GM23338 (cell line): ENCODE measurements at regions not wholly inside any gene's neighbourhood (a gene's known extent, or its start where the extent isn't known, plus 50 kb on each side); places are given as distances from the start of the nearest gene placed in this dataset.

Experiments
- ATAC-seq: fragments of 200-7000 bp; cut with Tn5 transposase; 3 replicates; pipeline ENCODE4 v1.9.1; 2020
- DNase-seq: peaks from one replicate; pipeline ENCODE4 v3.0.0-alpha.2; 2015; ENCODE audit warnings: low spot score
- H2AFZ ChIP-seq: fragments of 200-600 bp; sonication (generic); 2 replicates; pipeline ENCODE4 v1.8.0; 2016; ENCODE audit warnings: antibody characterized with exemption, mild to moderate bottlenecking, moderate library complexity
- H3F3A ChIP-seq: fragments of 200-600 bp; sonication (generic); replicated peaks from 2 replicates; pipeline ENCODE4 v1.8.0; 2017; ENCODE audit warnings: antibody characterized with exemption, mixed run types, low read depth
- H3K27ac ChIP-seq: fragments of 200-600 bp; sonication (generic); 2 replicates; pipeline ENCODE4 v1.6.1; 2016; ENCODE audit warnings: low read depth
- H3K27me3 ChIP-seq: fragments of 200-600 bp; sonication (generic); 2 replicates; pipeline ENCODE4 v1.8.0; 2016; ENCODE audit warnings: mild to moderate bottlenecking, mixed run types, moderate library complexity; ENCODE audit not compliant: insufficient read depth
- H3K36me3 ChIP-seq: fragments of 200-600 bp; sonication (generic); 2 replicates; pipeline ENCODE4 v1.8.0; 2016; ENCODE audit warnings: mild to moderate bottlenecking; ENCODE audit not compliant: insufficient read depth
- H3K4me1 ChIP-seq: fragments of 200-600 bp; sonication (generic); 2 replicates; pipeline ENCODE4 v1.8.0; 2016; ENCODE audit warnings: mild to moderate bottlenecking, moderate library complexity; ENCODE audit not compliant: insufficient read depth
- H3K4me2 ChIP-seq: fragments of 200-600 bp; sonication (generic); 2 replicates; pipeline ENCODE4 v1.7.1; 2017; ENCODE audit warnings: mixed run types
- H3K4me3 ChIP-seq: fragments of 200-600 bp; sonication (generic); 2 replicates; pipeline ENCODE4 v1.6.1; 2016; ENCODE audit warnings: mixed run types
- H3K79me2 ChIP-seq: fragments of 200-600 bp; sonication (generic); replicated peaks from 2 replicates; pipeline ENCODE4 v1.8.0; 2017; ENCODE audit warnings: mild to moderate bottlenecking; ENCODE audit not compliant: insufficient read depth
- H3K9me2 ChIP-seq: fragments of 200-600 bp; sonication (generic); 2 replicates; pipeline ENCODE4 v1.8.0; 2017; ENCODE audit not compliant: insufficient read depth
- H4K20me1 ChIP-seq: fragments of 200-600 bp; sonication (generic); replicated peaks from 2 replicates; pipeline ENCODE4 v1.8.0; 2017; ENCODE audit warnings: mild to moderate bottlenecking; ENCODE audit not compliant: insufficient read depth
- H3K27ac Mint-ChIP-seq: 2 replicates; pipeline ENCODE4 v1.8.0; 2020; ENCODE audit warnings: inconsistent platforms, mild to moderate bottlenecking, moderate library complexity, mixed read lengths
- H3K27me3 Mint-ChIP-seq: 3 replicates; pipeline ENCODE4 v1.8.0; 2022; ENCODE audit warnings: low read depth, mild to moderate bottlenecking, moderate library complexity, mixed read lengths, inconsistent platforms; ENCODE audit not compliant: insufficient read depth, poor library complexity
- H3K36me3 Mint-ChIP-seq: 3 replicates; pipeline ENCODE4 v1.8.0; 2021; ENCODE audit warnings: low read depth, mild to moderate bottlenecking, inconsistent platforms, moderate library complexity, mixed read lengths
- H3K4me1 Mint-ChIP-seq: 3 replicates; pipeline ENCODE4 v1.8.0; 2020; ENCODE audit warnings: mild to moderate bottlenecking, inconsistent platforms, mixed read lengths
- H3K4me3 Mint-ChIP-seq: 3 replicates; pipeline ENCODE4 v1.8.0; 2021; ENCODE audit warnings: moderate library complexity, mild to moderate bottlenecking, inconsistent platforms, mixed read lengths
- H3K9me3 Mint-ChIP-seq: 3 replicates; pipeline ENCODE4 v1.8.0; 2020; ENCODE audit warnings: moderate library complexity, mild to moderate bottlenecking, inconsistent platforms, mixed read lengths
- CTCF ChIP-seq, 2 experiments: fragments of 200-600 bp in 1 of 2; sonication (generic) in 1 of 2; conservative IDR thresholded peaks; 2 replicates each; pipeline versions ENCODE4 v1.5.1 to v1.6.1; 2016 to 2017; ENCODE audit warnings: antibody characterized with exemption in 2 of 2, low read depth in 2 of 2, mild to moderate bottlenecking in 2 of 2, moderate library complexity in 1 of 2
- ETS1 ChIP-seq: IDR thresholded peaks from 2 replicates; pipeline ENCODE4 v1.6.1; 2016; ENCODE audit warnings: antibody characterized with exemption
- EZH2 ChIP-seq: fragments of 200-600 bp; sonication (generic); IDR thresholded peaks from one replicate; pipeline ENCODE4 v1.8.0; 2017; ENCODE audit warnings: antibody characterized with exemption, mild to moderate bottlenecking, low read depth; ENCODE audit not compliant: unreplicated experiment
- JUNB ChIP-seq: IDR thresholded peaks from one replicate; pipeline ENCODE4 v1.6.1; 2016; ENCODE audit warnings: antibody characterized with exemption; ENCODE audit not compliant: unreplicated experiment
- NANOG ChIP-seq: IDR thresholded peaks from 2 replicates; pipeline ENCODE4 v1.6.1; 2016; ENCODE audit warnings: antibody characterized with exemption, borderline replicate concordance
- POLR2AphosphoS5 ChIP-seq: IDR thresholded peaks from 2 replicates; pipeline ENCODE4 v1.6.1; 2016; ENCODE audit warnings: antibody characterized with exemption, low read depth
- REST ChIP-seq: IDR thresholded peaks from one replicate; pipeline ENCODE4 v1.6.1; 2018; ENCODE audit warnings: antibody characterized with exemption; ENCODE audit not compliant: unreplicated experiment
- STAT1 ChIP-seq: IDR thresholded peaks from one replicate; pipeline ENCODE4 v1.6.1; 2016; ENCODE audit warnings: antibody characterized with exemption; ENCODE audit not compliant: unreplicated experiment
- ZNF114 ChIP-seq: fragments of 250-450 bp; sonication (Bioruptor Pico); IDR thresholded peaks from 2 replicates; pipeline ENCODE4 v1.5.0; 2020; ENCODE audit warnings: mild to moderate bottlenecking, moderate library complexity
- ZNF331 ChIP-seq: fragments of 250-450 bp; sonication (Bioruptor Pico); IDR thresholded peaks from 2 replicates; pipeline ENCODE4 v1.5.0; 2020; ENCODE audit warnings: low read depth, mild to moderate bottlenecking, moderate library complexity

GRCh38 chr6:23505026-23505425 is 621.0 kb upstream of the NRSN1 start (continued):
- TF ChIP-seq REST (no peak), ETS1 (no peak), STAT1 (no peak), ZNF114 (no peak), NANOG (no peak), CTCF (conservative IDR thresholded peaks at IDR 0.05; ENCODE audit: low read depth in 2 of 2) (no peak), POLR2AphosphoS5 (no peak), ZNF331 (CRISPR knock-in tag) (no peak)

GRCh38 chr6:23510778-23511510 is 615.1 kb upstream of the NRSN1 start:
- Histone ChIP-seq H3K4me3 (no peak overlapping the region), H3K27me3 (no peaks in the 10 kb centered on the region), H3K4me1 (no peaks in the 10 kb centered on the region), H2AFZ (no peak overlapping the region), H4K20me1 (no peaks in the 10 kb centered on the region), H3K27ac (no peak overlapping the region), H3K9me2 (no peaks in the 10 kb centered on the region), H3F3A (no peaks in the 10 kb centered on the region), H3K4me2 (no peak overlapping the region), H3K79me2 (no peaks in the 10 kb centered on the region), H3K36me3 (no peaks in the 10 kb centered on the region)
- ATAC-seq (no peak), DNase-seq (peak; percentile 6)
- no peaks in the 10 kb centered on the region for H3K9me3 Mint-ChIP-seq
- H3K36me3 Mint-ChIP-seq = no peaks in the 10 kb centered on the region
- no peak overlapping the region for H3K4me3 Mint-ChIP-seq
- H3K27ac Mint-ChIP-seq = no peak overlapping the region
- no peaks in the 10 kb centered on the region for H3K27me3 Mint-ChIP-seq
- TF ChIP-seq CTCF (conservative IDR thresholded peaks at IDR 0.05; ENCODE audit: low read depth in 2 of 2) (no peak), EZH2 (no peak), JUNB (no peak), ETS1 (no peak)
- H3K4me1 Mint-ChIP-seq = peaks cover 14% of the 10 kb centered on the region
